ENCODE measurements at regions not wholly inside any gene's neighbourhood (a gene's known extent, or its start where the extent isn't known, plus 50 kb on each side); places are given as distances from the start of the nearest gene placed in this dataset.
A peak's percentile ranks its signal among the peaks of the same experiment; 100 is the strongest.

DNA sequence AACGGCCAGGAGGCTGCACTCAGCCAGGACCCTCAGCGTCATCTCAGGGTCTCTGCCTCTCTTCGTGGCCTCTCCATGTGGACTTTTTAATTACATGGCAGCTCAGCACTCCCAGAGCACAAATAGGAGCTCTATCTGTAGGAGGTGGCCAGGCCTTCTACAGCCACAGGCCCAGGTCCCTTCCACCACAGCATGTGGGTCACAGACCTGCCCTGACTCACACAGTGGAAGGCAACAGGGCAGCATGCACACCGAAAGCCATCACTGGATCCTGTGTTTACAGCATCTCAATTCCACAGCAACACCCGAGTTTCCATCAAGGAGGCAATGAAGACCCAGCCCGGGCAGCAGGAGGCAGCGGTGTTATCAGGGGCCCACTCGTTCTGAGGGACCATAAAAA lies 65.8 kb upstream of the CD93 start (continued):
- TF ChIP-seq, protein P1, sequence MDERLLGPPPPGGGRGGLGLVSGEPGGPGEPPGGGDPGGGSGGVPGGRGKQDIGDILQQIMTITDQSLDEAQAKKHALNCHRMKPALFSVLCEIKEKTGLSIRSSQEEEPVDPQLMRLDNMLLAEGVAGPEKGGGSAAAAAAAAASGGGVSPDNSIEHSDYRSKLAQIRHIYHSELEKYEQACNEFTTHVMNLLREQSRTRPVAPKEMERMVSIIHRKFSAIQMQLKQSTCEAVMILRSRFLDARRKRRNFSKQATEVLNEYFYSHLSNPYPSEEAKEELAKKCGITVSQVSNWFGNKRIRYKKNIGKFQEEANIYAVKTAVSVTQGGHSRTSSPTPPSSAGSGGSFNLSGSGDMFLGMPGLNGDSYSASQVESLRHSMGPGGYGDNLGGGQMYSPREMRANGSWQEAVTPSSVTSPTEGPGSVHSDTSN (CRISPR knock-in tag; IDR thresholded peaks at IDR 0.05; ENCODE audit: low read depth), result no peak
- TF ChIP-seq, protein P1 (tag; conservative IDR thresholded peaks at IDR 0.05; ENCODE audit: low read depth), result no peak
- TF ChIP-seq BACH1 (tag; IDR thresholded peaks at IDR 0.05) (peak; percentile 83), ZKSCAN8 (CRISPR knock-in tag; IDR thresholded peaks at IDR 0.05) (peak; percentile 43; the same call in 1 of the 2 replicates), SIN3B (IDR thresholded peaks at IDR 0.05; ENCODE audit: low read depth) (no peak), MCM7 (IDR thresholded peaks at IDR 0.05) (no peak), SUPT5H (IDR thresholded peaks at IDR 0.05) (no peak), ZNF717 (CRISPR knock-in tag; IDR thresholded peaks at IDR 0.05) (no peak), NFATC3 (IDR thresholded peaks at IDR 0.05) (no peak), MED1 (CRISPR knock-in tag; IDR thresholded peaks at IDR 0.05; ENCODE audit: borderline replicate concordance) (no peak), ELF4 (CRISPR knock-in tag; IDR thresholded peaks at IDR 0.05) (no peak), ZNF561 (CRISPR knock-in tag; conservative IDR thresholded peaks at IDR 0.05) (no peak), ELF1 (tag; IDR thresholded peaks at IDR 0.05) (no peak), ILF3 (IDR thresholded peaks at IDR 0.05; ENCODE audit: borderline replicate concordance) (no peak), KAT7 (CRISPR knock-in tag; IDR thresholded peaks at IDR 0.05; ENCODE audit: borderline replicate concordance) (no peak), PCBP2 (IDR thresholded peaks at IDR 0.05; ENCODE audit: low read depth, low read length, poor library complexity, severe bottlenecking) (no peak), RBFOX2 (IDR thresholded peaks at IDR 0.05; ENCODE audit: low read depth, low read length) (peak; percentile 62), PHF20 (IDR thresholded peaks at IDR 0.05; ENCODE audit: partially characterized antibody) (no peak), PTBP1 (IDR thresholded peaks at IDR 0.05; ENCODE audit: low read depth, low read length) (no peak), NFRKB (IDR thresholded peaks at IDR 0.05; ENCODE audit: low read depth) (0 out of 2 replicates have a peak, but pooled peaks have one; percentile 38), ZNF766 (CRISPR knock-in tag; conservative IDR thresholded peaks at IDR 0.05) (no peak), KLF13 (tag; IDR thresholded peaks at IDR 0.05; ENCODE audit: borderline replicate concordance, low read depth) (no peak), HDAC8 (tag; IDR thresholded peaks at IDR 0.05) (no peak), FOXA3 (CRISPR knock-in tag; conservative IDR thresholded peaks at IDR 0.05 in 1 of 2, IDR thresholded peaks at IDR 0.05 in 1 of 2) (peak in 1 of 2 experiments; percentile 53; a peak in 1 of 4 replicates), NELFE (IDR thresholded peaks at IDR 0.05; ENCODE audit: insufficient read depth, insufficient read length) (no peak), ZNF175 (CRISPR knock-in tag; IDR thresholded peaks at IDR 0.05; ENCODE audit: low read depth) (peak; percentile 78)
- TF ChIP-seq, protein P2, sequence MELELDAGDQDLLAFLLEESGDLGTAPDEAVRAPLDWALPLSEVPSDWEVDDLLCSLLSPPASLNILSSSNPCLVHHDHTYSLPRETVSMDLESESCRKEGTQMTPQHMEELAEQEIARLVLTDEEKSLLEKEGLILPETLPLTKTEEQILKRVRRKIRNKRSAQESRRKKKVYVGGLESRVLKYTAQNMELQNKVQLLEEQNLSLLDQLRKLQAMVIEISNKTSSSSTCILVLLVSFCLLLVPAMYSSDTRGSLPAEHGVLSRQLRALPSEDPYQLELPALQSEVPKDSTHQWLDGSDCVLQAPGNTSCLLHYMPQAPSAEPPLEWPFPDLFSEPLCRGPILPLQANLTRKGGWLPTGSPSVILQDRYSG (tag; conservative IDR thresholded peaks at IDR 0.05; ENCODE audit: low read depth), result 0 out of 2 replicates have a peak, but pooled peaks have one; percentile 34
- TF ChIP-seq, protein P3, sequence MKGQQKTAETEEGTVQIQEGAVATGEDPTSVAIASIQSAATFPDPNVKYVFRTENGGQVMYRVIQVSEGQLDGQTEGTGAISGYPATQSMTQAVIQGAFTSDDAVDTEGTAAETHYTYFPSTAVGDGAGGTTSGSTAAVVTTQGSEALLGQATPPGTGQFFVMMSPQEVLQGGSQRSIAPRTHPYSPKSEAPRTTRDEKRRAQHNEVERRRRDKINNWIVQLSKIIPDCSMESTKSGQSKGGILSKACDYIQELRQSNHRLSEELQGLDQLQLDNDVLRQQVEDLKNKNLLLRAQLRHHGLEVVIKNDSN (CRISPR knock-in tag; IDR thresholded peaks at IDR 0.05), result no peak
